ENCODE measurements at regions not wholly inside any gene's neighbourhood (a gene's known extent, or its start where the extent isn't known, plus 50 kb on each side); places are given as distances from the start of the nearest gene placed in this dataset.
"Not testable (repeated sequence)": the region's sequence is repeated elsewhere in the genome, so short reads cannot be mapped to it uniquely, and the experiment has no call there.

DNA sequence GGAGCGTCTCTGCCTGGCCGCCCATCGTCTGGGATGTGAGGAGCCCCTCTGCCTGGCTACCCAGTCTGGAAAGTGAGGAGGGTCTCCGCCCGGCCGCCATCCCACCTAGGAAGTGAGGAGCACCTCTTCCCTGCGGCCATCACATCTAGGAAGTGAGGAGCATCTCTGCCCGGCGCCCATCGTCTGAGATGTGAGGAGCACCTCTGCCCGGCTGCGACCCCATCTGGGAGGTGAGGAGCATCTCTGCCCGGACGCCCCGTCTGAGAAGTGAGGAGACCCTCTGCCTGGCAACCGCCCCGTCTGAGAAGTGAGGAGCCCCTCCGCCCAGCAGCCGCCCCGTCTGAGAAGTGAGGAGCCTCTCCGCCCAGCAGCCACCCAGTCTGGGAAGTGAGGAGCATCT is 84.5 kb downstream of the IDS start:
- DNase-seq, result not testable (repeated sequence)

DNA sequence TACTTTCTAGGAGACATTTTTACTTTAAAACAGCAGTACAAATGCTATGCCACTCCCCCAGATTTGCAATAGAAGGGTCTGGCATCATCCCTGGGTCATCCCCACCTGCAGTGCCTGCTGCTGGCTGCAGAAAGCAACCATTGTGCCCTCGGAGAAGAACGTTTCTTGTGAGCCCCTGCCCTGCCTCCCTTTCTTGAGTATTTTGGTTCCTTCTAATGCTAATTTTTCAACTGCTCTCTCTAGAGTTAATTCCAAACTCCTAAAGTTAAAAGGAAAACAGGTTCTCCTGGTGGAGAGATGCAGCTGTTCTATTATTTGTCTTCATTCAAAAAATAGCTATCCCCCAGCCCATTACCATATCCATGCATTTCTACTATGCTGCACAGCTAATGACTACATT is 107.1 kb downstream of the IDS start:
- no peak for DNase-seq

DNA sequence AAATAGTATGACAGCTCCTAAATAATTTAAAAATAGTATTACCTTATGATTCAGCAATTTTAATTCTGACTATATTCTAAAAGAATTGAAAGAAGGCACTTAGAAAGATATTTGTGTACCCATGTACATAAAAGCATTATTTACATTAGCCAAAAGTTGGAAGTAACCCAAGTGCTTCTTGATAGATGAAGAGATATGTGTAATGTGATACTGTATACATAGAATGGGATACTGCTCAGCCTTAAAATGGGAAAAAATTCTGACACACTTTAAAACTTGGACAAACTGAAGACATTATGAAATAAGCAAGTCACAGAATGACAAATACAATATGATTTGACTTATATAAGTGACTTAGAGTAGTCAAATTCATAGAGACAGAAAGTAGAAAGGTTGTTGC is 112.2 kb downstream of the IDS start:
- no peak for DNase-seq

DNA sequence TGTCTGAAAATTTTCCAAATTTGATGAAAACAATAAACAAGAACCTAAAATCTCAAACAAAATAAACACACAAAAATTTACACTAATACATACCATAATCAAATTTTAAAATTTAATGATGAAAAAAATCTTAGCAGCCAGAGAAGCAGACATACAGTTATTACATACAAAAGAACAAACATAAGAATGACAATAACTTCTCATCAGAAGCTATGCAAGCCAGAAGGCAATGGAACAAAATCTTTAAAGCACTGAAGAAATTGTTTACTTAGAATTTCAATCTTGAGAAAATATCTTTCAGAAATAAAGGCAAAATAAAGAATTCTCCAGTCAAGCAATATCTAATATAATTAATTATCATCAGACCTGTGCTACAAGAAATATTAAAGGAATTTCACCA is 121.3 kb downstream of the IDS start:
- DNase-seq, result no peak

DNA sequence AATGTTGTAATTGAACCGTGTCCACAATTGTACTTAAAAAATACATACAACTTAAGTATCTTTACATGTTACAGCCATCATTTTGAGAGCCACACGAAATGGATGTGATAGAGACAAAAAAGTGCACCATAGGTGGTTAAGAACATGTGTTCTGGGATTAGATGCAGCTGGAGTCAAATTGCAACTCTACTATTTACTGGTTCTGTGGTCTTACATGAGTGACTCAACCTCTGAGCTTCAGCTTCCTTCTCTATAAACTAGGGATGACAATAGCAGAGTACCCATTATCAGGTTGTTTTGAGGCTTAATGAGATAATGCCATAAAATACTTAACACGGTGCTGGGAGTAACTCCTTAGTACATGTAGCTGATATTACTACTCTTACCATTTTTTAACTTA is 130.4 kb downstream of the IDS start:
- DNase-seq, result no peak

DNA sequence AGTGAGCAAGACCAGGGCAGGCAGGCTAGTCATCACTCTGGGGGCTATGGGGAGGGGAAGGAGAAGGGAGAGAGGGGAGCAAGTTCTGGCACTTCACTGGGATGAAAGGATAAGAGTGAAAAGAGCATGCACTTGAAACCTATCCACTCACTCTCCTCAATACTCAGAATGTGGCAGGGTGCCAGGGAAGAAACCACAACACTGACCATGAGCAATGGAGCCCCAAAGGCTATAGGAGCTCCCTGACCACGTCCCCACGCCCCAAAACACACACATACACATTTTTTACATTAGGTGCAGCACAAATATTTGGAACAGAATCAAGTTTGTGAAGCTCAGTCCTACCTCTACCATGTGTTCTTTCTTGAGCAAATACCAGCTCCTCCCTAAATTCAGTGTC is 132.2 kb downstream of the IDS start:
- DNase-seq, result no peak

DNA sequence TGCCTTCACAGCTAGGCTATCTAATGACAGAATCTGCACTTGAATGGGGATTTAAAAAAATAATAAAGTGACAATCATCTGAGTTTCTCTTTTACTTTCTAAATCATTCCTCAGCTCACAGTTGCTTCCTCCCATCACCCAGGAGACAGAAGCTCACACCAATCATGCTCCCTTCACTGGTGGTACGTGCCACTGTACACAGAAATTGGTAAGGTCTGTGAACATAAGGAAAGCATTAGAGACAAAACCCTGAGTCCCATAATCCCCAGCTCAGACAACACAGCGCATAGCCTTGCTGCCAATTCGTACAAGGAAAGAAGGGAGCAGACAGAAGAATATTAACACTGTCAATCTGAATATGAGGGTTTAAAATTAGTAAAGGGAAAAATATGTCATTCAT is 133.1 kb downstream of the IDS start:
- no peak for DNase-seq

DNA sequence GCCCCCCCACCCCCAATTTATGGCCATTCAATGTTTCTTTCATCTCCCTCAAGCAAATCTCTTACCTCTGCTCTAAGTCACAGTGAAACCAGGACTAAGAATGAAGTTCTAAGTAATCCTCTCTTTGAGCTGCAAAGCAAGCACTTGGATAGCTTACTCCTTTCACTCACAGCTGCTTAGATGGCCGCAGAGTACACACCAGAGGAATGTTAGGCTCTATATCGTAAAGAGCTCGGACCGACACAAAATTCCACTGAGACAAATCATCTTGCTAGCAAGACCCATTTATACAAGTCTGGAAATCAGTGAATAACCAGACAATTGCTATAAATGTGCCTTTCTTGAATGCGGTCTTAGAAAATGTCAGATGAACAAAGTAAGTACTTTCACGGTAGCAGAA is 135.0 kb downstream of the IDS start:
- no peak for DNase-seq

DNA sequence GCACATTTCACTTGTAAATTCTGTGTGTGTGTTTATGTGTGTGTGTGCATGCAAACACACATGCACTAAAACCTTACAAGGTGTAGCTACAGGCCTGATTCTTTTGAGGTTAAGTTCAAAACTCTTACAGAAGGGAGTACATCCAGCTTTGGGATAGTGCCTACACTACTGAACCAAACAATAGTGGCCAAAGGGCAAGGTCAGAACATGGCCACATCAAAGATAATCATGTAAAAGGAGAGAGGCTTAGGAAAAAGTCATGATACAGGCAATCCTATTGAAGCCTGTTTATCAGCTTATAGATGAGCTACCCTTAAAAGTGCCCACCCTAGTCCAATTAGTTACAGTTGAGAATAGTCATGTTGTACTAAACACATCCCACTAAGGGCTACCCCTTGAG is 139.6 kb downstream of the IDS start:
- no peak for DNase-seq

DNA sequence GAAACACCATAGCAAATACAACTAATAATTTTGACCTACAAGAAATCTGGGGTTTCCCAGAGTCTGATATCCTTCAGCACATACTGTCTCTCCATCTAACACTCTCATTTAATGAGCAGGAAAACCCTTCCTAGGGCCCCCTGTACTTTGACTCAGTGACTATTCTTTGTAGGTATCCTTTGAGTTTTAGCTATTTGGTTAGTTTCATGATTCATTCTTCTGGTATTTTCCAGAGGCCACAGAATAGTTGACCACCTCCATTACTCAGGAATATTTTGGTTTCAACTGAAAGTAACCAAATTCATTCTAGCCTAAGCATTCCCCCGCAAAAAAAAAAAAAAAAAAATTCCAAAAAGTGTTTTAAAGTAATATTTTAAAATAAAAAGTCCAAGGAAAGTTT is 140.0 kb downstream of the IDS start:
- no peak for DNase-seq

DNA sequence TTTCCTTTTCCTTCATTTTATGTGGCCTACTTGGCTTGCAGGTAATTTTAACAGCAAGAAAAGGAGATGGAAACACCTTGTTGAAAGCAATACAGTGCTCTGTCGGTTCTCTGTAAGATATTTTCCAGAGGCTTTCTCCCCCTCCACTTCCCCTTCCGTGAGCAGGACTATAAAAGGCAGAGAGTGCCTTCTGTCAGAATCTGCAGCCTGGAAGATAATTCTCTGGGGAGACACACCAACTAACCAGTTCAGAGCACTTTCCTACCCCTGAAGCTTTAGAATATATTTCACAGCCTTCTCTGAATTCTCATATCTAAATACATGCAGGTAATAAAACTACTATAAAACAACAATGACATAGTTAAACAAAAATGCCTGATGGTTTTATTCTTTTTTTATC is 141.1 kb downstream of the IDS start:
- DNase-seq, result no peak

DNA sequence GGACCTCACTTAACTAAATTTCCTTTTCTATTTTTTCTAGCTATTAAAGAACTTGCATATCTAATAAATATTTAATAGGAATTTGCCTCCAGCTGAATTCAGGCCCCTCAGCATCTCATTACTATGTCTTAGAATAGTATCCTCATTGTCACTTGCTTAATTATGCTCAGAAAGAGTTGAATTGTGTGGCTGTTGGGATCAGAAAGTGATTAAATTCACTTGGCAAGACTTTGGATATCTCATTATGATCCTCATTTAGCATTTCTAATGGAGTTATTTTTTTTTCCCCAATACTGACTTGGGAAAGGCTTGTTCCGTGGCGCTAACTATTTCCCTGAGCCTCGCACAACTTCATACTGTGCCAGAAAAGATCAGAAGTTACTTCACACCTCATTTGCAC is 158.8 kb downstream of the IDS start:
- DNase-seq, result no peak

DNA sequence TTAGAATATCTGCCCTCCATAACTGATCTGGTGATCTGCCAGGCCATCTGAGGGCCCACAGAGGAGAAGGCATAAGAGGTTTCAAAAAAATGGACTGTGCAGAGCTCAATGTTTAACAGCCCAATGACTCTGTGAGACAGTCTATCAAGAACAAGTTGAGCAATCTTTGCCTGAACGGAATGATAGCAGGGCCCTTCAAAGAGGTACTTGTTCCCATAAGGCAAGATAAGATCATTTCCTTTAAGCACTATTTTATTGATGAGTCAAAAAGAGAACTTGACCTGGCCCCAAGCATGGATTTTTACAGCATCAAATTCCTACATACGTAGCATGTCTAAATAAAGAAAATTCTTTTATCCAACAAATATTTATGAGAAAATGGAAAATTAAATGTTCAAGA is 182.8 kb downstream of the IDS start:
- no peak for DNase-seq

DNA sequence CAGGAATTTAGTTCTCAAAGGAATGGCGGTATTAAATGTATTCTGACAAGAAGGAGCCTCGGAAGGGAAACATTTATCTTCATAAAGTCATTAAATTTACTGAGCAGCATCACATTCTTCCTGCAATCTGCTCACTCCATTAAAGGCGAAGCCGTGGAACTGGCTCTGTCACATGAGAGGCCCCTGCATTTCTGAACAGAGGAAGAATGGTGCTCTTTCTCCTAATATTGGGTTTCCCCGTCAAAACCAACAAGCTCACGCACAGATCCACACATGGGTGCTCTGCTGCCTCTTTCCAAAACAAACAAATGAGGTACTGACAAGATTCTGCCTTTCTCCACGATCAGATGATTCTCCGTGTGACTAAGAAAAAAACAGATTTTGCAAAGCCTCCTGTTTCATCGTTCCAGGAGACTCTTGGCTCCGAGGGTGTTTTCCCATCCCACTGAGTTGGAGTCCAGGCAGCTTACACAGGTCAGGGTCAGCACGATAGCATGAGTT is 191.2 kb downstream of the IDS start:
- DNase-seq, result no peak

DNA sequence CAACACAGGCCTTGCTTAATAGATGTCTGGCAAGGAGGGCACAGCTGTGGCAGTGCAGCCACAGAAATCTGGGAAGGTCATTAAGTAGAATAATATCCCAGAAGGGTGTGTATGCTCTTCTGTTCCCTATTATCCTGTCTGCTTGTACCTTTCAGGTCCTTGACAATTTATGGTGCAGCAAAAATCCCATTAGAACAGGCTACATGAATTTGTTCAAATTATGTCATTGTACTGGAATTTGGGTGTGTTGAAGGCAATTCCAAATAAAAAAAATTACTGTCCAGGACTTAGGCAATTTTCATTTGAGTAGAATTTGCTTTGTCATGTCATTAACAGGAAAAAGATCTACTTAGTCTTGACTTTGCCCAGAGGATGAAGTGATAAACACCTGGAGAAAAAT is 192.1 kb downstream of the IDS start:
- no peak for DNase-seq

DNA sequence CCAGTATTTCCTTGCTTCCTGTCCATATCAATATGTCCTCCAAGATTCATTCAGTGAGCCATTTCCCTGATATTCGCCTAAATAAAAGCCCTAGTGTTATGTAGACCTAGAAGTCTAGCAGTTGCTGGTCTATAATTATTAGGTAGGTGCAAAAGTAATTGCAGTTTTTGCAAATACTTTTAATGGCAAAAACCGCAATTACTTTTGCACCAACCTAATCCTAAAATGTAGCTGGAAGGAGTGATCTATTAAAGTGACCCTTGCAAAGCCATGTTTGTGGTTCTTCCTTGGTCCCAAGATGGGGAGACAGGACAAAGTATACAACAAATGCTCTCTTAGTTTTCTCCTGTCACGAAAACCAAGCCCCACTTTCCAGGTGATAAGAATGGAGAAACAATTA is 193.0 kb downstream of the IDS start:
- no peak for DNase-seq

DNA sequence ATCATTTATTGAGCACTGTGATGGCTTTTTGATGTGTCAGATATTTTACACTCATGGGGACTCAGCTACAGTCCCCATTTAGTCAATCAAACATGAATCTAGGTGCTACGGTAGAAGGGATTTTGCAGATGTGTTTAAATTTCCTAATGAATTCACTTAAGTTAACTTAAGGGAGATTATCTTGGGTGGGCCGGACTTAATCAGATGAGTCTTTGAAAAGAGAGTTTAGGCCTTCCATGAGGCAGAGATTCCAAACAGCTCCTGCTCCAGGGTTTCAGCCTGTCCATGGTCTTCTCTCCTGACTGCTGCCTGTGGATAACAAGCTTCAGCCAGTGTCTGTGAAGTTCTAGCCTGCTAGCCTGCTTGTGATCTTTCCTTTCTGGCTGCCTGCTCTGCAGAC is 202.4 kb downstream of the IDS start:
- no peak for DNase-seq

DNA sequence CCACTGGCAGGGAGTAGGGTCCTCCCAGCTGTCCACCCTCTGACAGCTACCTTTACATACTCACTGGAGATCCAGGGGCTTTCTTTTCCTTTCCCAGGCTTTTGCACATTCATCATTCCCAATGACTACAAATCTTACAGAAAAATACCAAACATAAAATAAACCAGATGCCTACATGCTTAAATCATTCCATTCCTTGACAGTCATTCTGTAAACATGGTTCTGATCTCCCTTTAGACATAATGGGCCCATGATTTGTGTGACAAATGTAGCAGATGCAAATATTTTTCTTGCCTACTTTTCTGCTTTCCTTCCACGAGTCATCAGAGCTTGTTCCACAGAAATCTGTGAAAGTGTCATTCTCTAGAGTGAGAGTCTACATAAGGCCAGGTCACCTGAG is 207.0 kb downstream of the IDS start:
- DNase-seq, result no peak

DNA sequence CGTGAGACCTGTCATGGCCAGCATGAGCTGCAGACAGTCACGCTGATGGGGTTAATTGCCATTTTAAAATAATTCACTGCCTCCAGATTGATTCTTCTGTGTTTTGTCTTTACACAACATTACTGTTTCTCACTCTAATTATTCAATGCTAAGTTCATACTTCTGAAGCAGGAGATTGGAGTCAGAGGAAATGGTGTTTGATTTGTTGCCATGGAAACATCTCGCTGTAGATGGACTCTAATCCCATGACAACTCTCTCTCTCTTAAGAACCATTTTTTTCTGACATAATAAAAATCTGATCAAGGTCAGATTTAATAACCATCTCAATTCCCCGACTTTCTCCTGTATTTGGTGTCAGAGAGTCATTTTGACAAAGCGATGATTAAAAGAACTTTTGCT is 209.0 kb downstream of the IDS start:
- no peak for DNase-seq

DNA sequence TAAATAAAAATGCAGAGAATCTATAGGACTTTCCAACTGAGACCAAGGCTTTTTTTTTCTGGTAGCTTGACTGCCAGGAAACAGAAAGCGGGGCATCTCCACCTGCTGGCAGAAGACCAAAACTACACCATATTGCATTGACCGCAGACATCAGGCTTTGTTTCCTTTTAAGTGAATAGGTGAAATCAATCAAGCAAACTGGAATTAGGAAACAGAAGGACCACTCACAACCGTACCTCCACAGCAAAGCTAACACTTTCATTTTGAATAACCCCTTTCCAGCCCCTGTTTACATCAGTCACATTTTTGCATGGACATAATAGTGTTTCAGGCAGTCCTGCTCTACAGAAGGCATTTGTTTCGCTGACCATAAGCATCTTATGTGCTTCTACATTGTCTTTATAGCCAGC is 218.2 kb downstream of the IDS start:
- DNase-seq, result peak; percentile 49

DNA sequence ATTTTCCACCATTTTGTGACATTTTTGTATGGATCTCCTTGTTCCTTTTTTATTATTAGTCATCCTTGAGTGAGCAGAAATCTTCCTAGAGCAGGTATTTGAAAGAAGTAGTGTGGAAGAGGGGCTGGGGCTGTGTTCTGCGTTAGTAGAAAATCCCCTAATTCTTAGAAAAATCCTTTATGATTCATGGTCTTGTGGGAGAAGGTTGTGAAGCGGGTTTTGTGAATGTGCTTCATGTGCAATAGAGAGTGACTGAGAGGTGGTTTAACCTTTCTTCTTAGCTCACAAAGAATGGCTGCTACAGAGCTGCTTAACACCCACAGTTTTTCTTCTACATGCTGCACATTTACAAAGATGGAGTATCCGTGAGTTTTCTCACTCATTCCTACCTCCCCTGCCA is 220.5 kb downstream of the IDS start:
- DNase-seq, result no peak

DNA sequence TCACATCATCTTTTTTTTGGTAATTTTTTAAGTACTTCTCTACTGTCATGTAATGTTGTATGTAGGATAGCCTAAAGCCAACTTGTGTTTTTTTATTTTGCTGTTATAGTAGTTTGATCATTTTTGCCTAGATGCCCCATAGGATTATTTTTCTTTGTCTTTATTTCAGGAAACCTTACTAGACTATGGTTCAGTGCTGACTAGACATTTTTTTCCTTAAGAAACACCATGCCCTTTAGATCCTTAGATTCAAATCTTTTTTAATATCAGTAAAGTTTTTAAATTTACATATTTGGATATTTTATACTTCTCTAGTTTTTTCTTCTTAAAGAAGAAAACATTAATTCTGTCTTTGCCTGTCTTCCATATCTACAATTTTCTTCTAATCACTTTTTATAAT is 221.3 kb downstream of the IDS start:
- no peak for DNase-seq

DNA sequence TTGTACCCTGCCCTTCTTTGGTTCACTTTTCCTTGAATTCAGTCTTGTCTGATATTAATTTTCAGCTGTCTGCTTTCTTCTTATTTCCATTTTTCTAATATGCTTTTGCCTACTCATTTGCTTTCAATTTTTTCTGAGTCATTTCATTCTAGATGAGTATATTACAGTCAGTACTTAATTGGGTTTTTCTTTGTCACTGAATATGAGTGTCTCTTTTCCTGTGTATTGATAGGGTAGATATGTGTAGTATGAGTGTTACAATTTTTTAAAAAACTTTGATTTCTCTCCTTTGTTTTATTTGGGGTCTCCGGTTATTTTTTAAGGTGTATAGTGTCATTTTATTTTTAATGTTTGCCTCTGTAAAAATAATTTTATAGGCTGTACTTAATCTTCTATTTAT is 222.2 kb downstream of the IDS start:
- DNase-seq, result no peak

DNA sequence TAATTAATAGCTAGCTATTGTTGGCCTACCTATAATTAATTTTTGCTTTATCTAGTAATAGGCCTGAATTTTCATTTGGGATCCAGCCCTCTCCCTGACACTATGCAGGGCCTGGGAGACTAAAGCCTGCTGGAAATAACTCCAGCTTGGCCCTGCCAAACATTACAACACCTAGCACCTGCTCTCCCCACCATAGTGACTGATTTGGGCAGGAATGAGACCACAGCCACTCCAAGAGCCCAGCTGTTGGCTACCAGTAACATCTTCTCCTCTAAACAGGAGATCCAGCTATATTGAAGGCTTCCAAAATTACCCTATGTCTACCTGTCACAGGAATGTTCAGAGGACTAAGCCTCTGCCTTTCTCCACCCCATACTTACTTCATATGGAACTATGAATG is 225.1 kb downstream of the IDS start:
- DNase-seq, result no peak

DNA sequence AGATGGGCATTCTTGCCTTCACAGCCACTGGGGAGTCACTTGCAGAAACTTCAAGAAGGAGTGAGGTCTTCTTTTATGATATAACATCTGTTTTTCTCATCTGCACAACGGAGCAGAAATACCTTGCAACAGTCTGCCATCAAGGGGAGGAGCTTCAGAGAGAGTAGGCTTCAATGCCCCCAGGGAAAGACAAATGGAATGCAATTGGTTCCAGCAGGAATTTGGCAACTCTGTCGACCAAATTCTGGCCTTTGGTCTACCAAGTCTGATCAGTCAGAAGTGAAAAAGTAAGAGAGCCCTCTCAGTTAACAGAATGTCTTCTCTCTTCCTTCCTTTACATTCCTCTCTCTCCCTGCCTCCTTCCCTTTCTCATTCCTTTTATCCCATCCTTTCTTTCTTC is 229.3 kb downstream of the IDS start:
- no peak for DNase-seq

DNA sequence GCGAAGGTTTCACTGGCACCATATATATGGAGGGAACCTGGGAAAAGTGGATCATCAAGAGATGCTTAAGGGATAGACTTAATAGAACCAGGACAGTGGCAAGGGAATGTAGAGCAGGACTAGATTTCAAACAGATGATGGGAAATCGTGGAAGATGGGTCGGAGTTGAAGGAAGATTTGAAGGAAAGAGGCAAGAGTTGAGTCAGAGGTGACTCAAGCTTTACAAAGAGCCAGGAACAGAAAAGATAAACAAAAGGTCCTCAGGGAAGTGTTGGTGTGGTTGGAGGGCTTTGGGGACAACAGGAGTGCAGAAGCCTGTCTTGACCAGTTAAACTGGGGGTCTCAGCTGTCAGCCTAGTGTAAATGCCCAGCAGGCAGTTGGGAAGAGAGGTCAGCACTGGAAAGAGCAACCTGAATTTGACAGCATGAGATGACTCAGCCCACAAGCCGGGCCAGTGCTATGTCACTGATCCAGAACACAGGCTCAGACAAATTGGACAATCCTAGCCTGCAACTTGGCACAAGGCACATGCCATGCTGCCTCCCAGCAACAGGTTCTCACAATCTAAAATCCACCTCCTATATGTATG is 230.5 kb downstream of the IDS start:
- DNase-seq, result no peak

Data from CD4-positive, alpha-beta T cell treated with Interleukin-17A for 1 hour (primary cell).